H1 (cell line): ENCODE measurements at regions not wholly inside any gene's neighbourhood (a gene's known extent, or its start where the extent isn't known, plus 50 kb on each side); places are given as distances from the start of the nearest gene placed in this dataset.
A peak's percentile ranks its signal among the peaks of the same experiment; 100 is the strongest.

Experiments used
- CTCF ChIA-PET: fragments of 300-600 bp; sonication (Branson Sonifier 250); formaldehyde crosslinking; loops from one replicate; lab custom pipeline; 2021; ENCODE audit not compliant: partially characterized antibody; lab: Charles Lee
- POLR2A ChIA-PET: fragments of 300-600 bp; sonication (Branson Sonifier 250); formaldehyde crosslinking; loops from one replicate; lab custom pipeline; 2021; ENCODE audit warnings: inconsistent platforms; ENCODE audit not compliant: partially characterized antibody; lab: Charles Lee
- DNase-seq, 2 experiments: peaks; one replicate each; pipeline versions ENCODE4 v3.0.0 to v3.0.0-alpha.2; 2010 to 2022; ENCODE audit warnings: low spot score in 2 of 2, low read depth in 1 of 2, mixed read lengths in 1 of 2
- FAIRE-seq: peaks from 2 replicates; lab custom pipeline; 2011; peaks lifted over from hg19 to GRCh38; lab: Jason Lieb, UNC
- H2AFZ ChIP-seq: 2 replicates; pipeline ENCODE4 v1.8.1; 2012; ENCODE audit warnings: low read length, inconsistent platforms
- H2AK5ac ChIP-seq: 2 replicates; pipeline ENCODE4 v1.6.1; 2013; ENCODE audit warnings: low read depth, low read length
- H2BK120ac ChIP-seq: replicated peaks from 2 replicates; pipeline ENCODE3; 2013; ENCODE audit warnings: low read depth, low read length, inconsistent platforms
- H2BK12ac ChIP-seq: 2 replicates; pipeline ENCODE4 v1.6.1; 2013; ENCODE audit warnings: low read depth, low read length
- H2BK15ac ChIP-seq: 2 replicates; pipeline ENCODE4 v1.6.1; 2013; ENCODE audit warnings: low read length
- H2BK20ac ChIP-seq: 2 replicates; pipeline ENCODE4 v1.6.1; 2013; ENCODE audit warnings: low read length
- H2BK5ac ChIP-seq: 2 replicates; pipeline ENCODE4 v1.6.1; 2013; ENCODE audit warnings: low read depth, low read length
- H3K14ac ChIP-seq: 2 replicates; pipeline ENCODE4 v1.6.1; 2013; ENCODE audit warnings: inconsistent platforms; ENCODE audit not compliant: insufficient read length
- H3K18ac ChIP-seq: 2 replicates; pipeline ENCODE4 v1.6.1; 2013; ENCODE audit warnings: low read length; ENCODE audit errors: extremely low read depth
- H3K23ac ChIP-seq: 2 replicates; pipeline ENCODE4 v1.6.1; 2013; ENCODE audit warnings: inconsistent platforms; ENCODE audit not compliant: insufficient read length
- H3K23me2 ChIP-seq: 2 replicates; pipeline ENCODE4 v1.6.1; 2013; ENCODE audit warnings: low read depth, low read length
- H3K27ac ChIP-seq: 2 replicates; pipeline ENCODE4 v1.6.1; 2011; ENCODE audit warnings: low read depth, low read length, inconsistent platforms
- H3K27me3 ChIP-seq, 4 experiments: replicated peaks in 1 of 4; 1 replicate in 1 of 4; 2 replicates in 3 of 4; pipeline versions ENCODE4 v1.6.1 to v1.8.1; 2011 to 2013; ENCODE audit warnings: low read length in 3 of 4, mild to moderate bottlenecking in 3 of 4, inconsistent platforms in 2 of 4, mixed read lengths in 2 of 4, moderate library complexity in 1 of 4; ENCODE audit not compliant: control insufficient read depth in 3 of 4, insufficient read depth in 3 of 4; ENCODE audit errors: extremely low read depth in 1 of 4
- H3K36me3 ChIP-seq, 4 experiments: 2 replicates each; pipeline versions ENCODE4 v1.6.1 to v1.8.1; 2011 to 2013; ENCODE audit warnings: mild to moderate bottlenecking in 4 of 4, low read length in 3 of 4, moderate library complexity in 2 of 4, control low read depth in 1 of 4, inconsistent platforms in 1 of 4; ENCODE audit not compliant: insufficient read depth in 4 of 4, control insufficient read depth in 2 of 4
- H3K4ac ChIP-seq: replicated peaks from 2 replicates; pipeline ENCODE3; 2013; ENCODE audit warnings: low read length, low read depth, mixed read lengths, inconsistent platforms; ENCODE audit not compliant: insufficient read length
- H3K4me1 ChIP-seq, 4 experiments: replicated peaks in 1 of 4; 1 replicate in 1 of 4; 2 replicates in 3 of 4; pipeline versions ENCODE4 v1.6.1 to v1.8.1; 2011 to 2013; ENCODE audit warnings: low read length in 3 of 4, inconsistent platforms in 2 of 4, mixed read lengths in 1 of 4; ENCODE audit not compliant: insufficient read depth in 4 of 4, control insufficient read depth in 3 of 4
- H3K4me2 ChIP-seq, 2 experiments: 2 replicates each; pipeline versions ENCODE4 v1.6.1 to v1.8.1; 2011 to 2013; ENCODE audit warnings: low read depth in 2 of 2, low read length in 2 of 2, control low read depth in 1 of 2, inconsistent platforms in 1 of 2, mild to moderate bottlenecking in 1 of 2; ENCODE audit not compliant: insufficient read depth in 1 of 2
- H3K4me3 ChIP-seq, 4 experiments: fragments of 200-600, 300-600 bp in 1 of 4; sonication (generic), shearing (Covaris generic), sonication (Bioruptor Twin) in 1 of 4; 2 replicates each; pipeline versions ENCODE4 v1.5.1 to v1.8.1; 2011 to 2016; ENCODE audit warnings: low read length in 4 of 4, low read depth in 3 of 4, control low read depth in 2 of 4, inconsistent platforms in 2 of 4, mild to moderate bottlenecking in 2 of 4, mixed read lengths in 1 of 4, moderate library complexity in 1 of 4; ENCODE audit not compliant: insufficient read depth in 2 of 4; ENCODE audit errors: extremely low read depth in 1 of 4
- H3K56ac ChIP-seq: replicated peaks from 2 replicates; pipeline ENCODE3; 2013; ENCODE audit warnings: low read depth, mild to moderate bottlenecking, mixed read lengths, low read length, inconsistent platforms; ENCODE audit not compliant: insufficient read length
- H3K79me1 ChIP-seq: 2 replicates; pipeline ENCODE4 v1.6.1; 2013; ENCODE audit warnings: low read depth, low read length, control low read depth
- H3K79me2 ChIP-seq, 2 experiments: 2 replicates each; pipeline versions ENCODE4 v1.6.1 to v1.8.1; 2012 to 2013; ENCODE audit warnings: low read length in 2 of 2, mild to moderate bottlenecking in 2 of 2, inconsistent platforms in 1 of 2; ENCODE audit not compliant: insufficient read depth in 2 of 2, control insufficient read depth in 1 of 2
- H3K9ac ChIP-seq, 4 experiments: replicated peaks in 1 of 4; 1 replicate in 1 of 4; 2 replicates in 3 of 4; pipeline versions ENCODE4 v1.6.1 to v1.8.1; 2011 to 2013; ENCODE audit warnings: low read depth in 3 of 4, low read length in 3 of 4, control low read depth in 2 of 4, mild to moderate bottlenecking in 2 of 4, moderate library complexity in 2 of 4, inconsistent platforms in 1 of 4; ENCODE audit errors: extremely low read depth in 1 of 4
- H3K9me3 ChIP-seq, 2 experiments: 2 replicates each; pipeline versions ENCODE4 v1.6.1 to v1.8.1; 2012 to 2013; ENCODE audit warnings: mild to moderate bottlenecking in 2 of 2, moderate library complexity in 2 of 2, control low read depth in 1 of 2, inconsistent platforms in 1 of 2, low read depth in 1 of 2, low read length in 1 of 2, mixed read lengths in 1 of 2; ENCODE audit not compliant: insufficient read depth in 2 of 2
- H4K20me1 ChIP-seq, 2 experiments: replicated peaks in 1 of 2; 2 replicates each; pipeline versions ENCODE3 to v1.8.1; 2011 to 2013; ENCODE audit warnings: inconsistent platforms in 2 of 2, low read length in 2 of 2, mild to moderate bottlenecking in 1 of 2; ENCODE audit not compliant: insufficient read depth in 2 of 2, control insufficient read depth in 1 of 2
- H4K5ac ChIP-seq: 2 replicates; pipeline ENCODE4 v1.6.1; 2013; ENCODE audit warnings: low read length, low read depth, mixed read lengths, inconsistent platforms; ENCODE audit not compliant: insufficient read length
- H4K8ac ChIP-seq: 2 replicates; pipeline ENCODE4 v1.8.0; 2013; ENCODE audit warnings: mild to moderate bottlenecking, moderate library complexity, low read length, inconsistent platforms; ENCODE audit not compliant: insufficient read depth; ENCODE audit errors: extremely low read depth
- H4K91ac ChIP-seq: replicated peaks from 2 replicates; pipeline ENCODE3; 2013; ENCODE audit warnings: low read length, mixed read lengths, inconsistent platforms; ENCODE audit not compliant: insufficient read length
- ATF2 ChIP-seq: IDR thresholded peaks from 2 replicates; pipeline ENCODE4 v1.6.1; 2012; ENCODE audit warnings: low read length, inconsistent platforms
- CBX5 ChIP-seq: fragments of 300-800, 300-1000 bp; sonication (generic); IDR thresholded peaks from 2 replicates; pipeline ENCODE4 v1.7.1; 2016; ENCODE audit warnings: antibody characterized with exemption, low read length, low read depth
- JUN ChIP-seq: IDR thresholded peaks from 2 replicates; pipeline ENCODE4 v1.6.1; 2011; ENCODE audit warnings: low read depth, mild to moderate bottlenecking, improper control_type of control experiment, low read length
- PHF8 ChIP-seq: fragments of 200-600 bp; sonication (generic); conservative IDR thresholded peaks from 2 replicates; pipeline ENCODE4 v1.7.1; 2012; ENCODE audit warnings: low read depth, mild to moderate bottlenecking, inconsistent platforms, low read length, moderate library complexity
- RXRA ChIP-seq: IDR thresholded peaks from 2 replicates; pipeline ENCODE4 v1.6.1; 2011; ENCODE audit warnings: low read depth, mild to moderate bottlenecking, low read length, moderate library complexity; ENCODE audit not compliant: insufficient read depth
- TAF1 ChIP-seq: IDR thresholded peaks from 2 replicates; pipeline ENCODE4 v1.6.1; 2011; ENCODE audit warnings: mild to moderate bottlenecking, low read depth, low read length
- TBP ChIP-seq: IDR thresholded peaks from 2 replicates; pipeline ENCODE4 v1.6.1; 2011; ENCODE audit warnings: low read depth, low read length, improper control_type of control experiment
- WGBS, 2 experiments: shearing (Covaris generic) in 1 of 2; methylation state at CpG; one replicate each; pipeline versions ENCODE4 v1.1.6 to v1.1.7; 2013 to 2015; ENCODE audit warnings: low lambda C conversion rate in 2 of 2, mixed read lengths in 2 of 2, inconsistent platforms in 1 of 2, low coverage in 1 of 2, missing lambda C conversion rate in 1 of 2; ENCODE audit not compliant: insufficient replicate concordance in 2 of 2, insufficient coverage in 1 of 2, insufficient read length in 1 of 2; ENCODE audit errors: extremely low coverage in 1 of 2, missing lambda C conversion rate in 1 of 2; 5-methylcytosine and 5-hydroxymethylcytosine counted together

- Histone ChIP-seq H4K5ac (no peak overlapping the region), H3K27ac (no peak overlapping the region), H3K4me1 (peaks cover 3 to 15% (median 8%) of the 10 kb centered on the region in 4 experiments; a peak in 5 of 7 replicates), H3K23me2 (no peaks in the 10 kb centered on the region; the same call in 1 of the 2 replicates), H3K79me1 (no peaks in the 10 kb centered on the region), H2AK5ac (no peak overlapping the region), H3K4me3 (no peak overlapping the region), H3K9me3 (no peaks in the 10 kb centered on the region), H3K23ac (no peak overlapping the region), H3K4me2 (no peak overlapping the region), H4K8ac (0 out of 2 replicates have a peak overlapping the region, but pooled peaks have one; percentile 11), H3K56ac (no peak overlapping the region), H2BK20ac (no peak overlapping the region), H3K4ac (no peak overlapping the region), H2AFZ (no peak overlapping the region), H3K27me3 (no peaks in the 10 kb centered on the region), H3K9ac (no peak overlapping the region), H2BK12ac (no peak overlapping the region), H3K18ac (no peak overlapping the region), H3K36me3 (no peaks in the 10 kb centered on the region), H2BK15ac (no peak overlapping the region), H3K14ac (no peak overlapping the region), H4K20me1 (no peaks in the 10 kb centered on the region), H4K91ac (no peak overlapping the region), H3K79me2 (no peaks in the 10 kb centered on the region), H2BK120ac (no peak overlapping the region), H2BK5ac (0 out of 2 replicates have a peak overlapping the region, but pooled peaks have one; percentile 1)
- no peak for TF ChIP-seq ATF2
- TF ChIP-seq CBX5: no peak
- no peak for TF ChIP-seq PHF8
- no peak for TF ChIP-seq JUN
- TF ChIP-seq TAF1: no peak
- TF ChIP-seq RXRA: no peak
- TF ChIP-seq TBP: no peak
- FAIRE-seq (no peak), DNase-seq (no peak)
- ChIA-PET CTCF (no interaction called here), POLR2A (no interaction called here)
- 90% methylated on average over 5 of the region's 5 CpGs; no CpG with 5 or more reads in 1 of the 2 experiments for WGBS, 2 experiments
Measured at GRCh38 chr1:30511106-30511505, 212.3 kb downstream of the MATN1 start.
